Body of pancreas (tissue), 4 donors: ENCODE measurements at regions not wholly inside any gene's neighbourhood (a gene's known extent, or its start where the extent isn't known, plus 50 kb on each side); places are given as distances from the start of the nearest gene placed in this dataset.

Experiments used
- ATAC-seq: fragments of 150-250 bp; one replicate; pipeline ENCODE4 v1.9.1; 2016
- DNase-seq, 4 donors: peaks; one replicate each; pipeline ENCODE4 v3.0.0-alpha.2; 2019
- H3K27ac ChIP-seq, 4 donors: fragments of 200-600 bp; sonication (generic); 1 replicate in 3 of 4; 2 replicates in 1 of 4; pipeline versions ENCODE4 v1.5.1 to v1.6.1; 2016 to 2019; ENCODE audit warnings: mild to moderate bottlenecking in 1 of 4, mixed read lengths in 1 of 4, moderate library complexity in 1 of 4
- H3K27me3 ChIP-seq, 2 donors: fragments of 200-600 bp; sonication (generic); one replicate each; pipeline ENCODE4 v1.6.0; 2016; ENCODE audit warnings: mild to moderate bottlenecking in 1 of 2
- H3K36me3 ChIP-seq, 2 donors: fragments of 200-600 bp; sonication (generic); replicated peaks in 1 of 2; 2 replicates each; pipeline ENCODE4 v1.5.1; 2016; ENCODE audit warnings: low read depth in 2 of 2; ENCODE audit not compliant: insufficient read depth in 1 of 2
- H3K4me1 ChIP-seq: fragments of 200-600 bp; sonication (generic); one replicate; pipeline ENCODE4 v1.6.0; 2016
- H3K4me3 ChIP-seq, 2 donors: fragments of 200-600 bp; sonication (generic); 1 replicate in 1 of 2; 2 replicates in 1 of 2; pipeline ENCODE4 v1.5.1; 2016 to 2019
- H3K9me3 ChIP-seq, 3 donors: fragments of 200-600 bp; sonication (generic); 1 replicate in 2 of 3; 2 replicates in 1 of 3; pipeline ENCODE4 v1.5.1; 2016
- CTCF ChIP-seq, 7 experiments: fragments of 450-650 bp in 4 of 7; fragments of 200-600 bp in 3 of 7; sonication (generic) in 3 of 7; IDR thresholded peaks; one replicate each; pipeline ENCODE4 v1.5.1; 2016 to 2019; ENCODE audit warnings: antibody characterized with exemption in 7 of 7
- POLR2A ChIP-seq, 3 donors: fragments of 450-650 bp; IDR thresholded peaks; one replicate each; pipeline ENCODE4 v1.6.1; 2016; ENCODE audit warnings: antibody characterized with exemption in 3 of 3, mild to moderate bottlenecking in 2 of 3
- WGBS, 2 donors: methylation state at CpG; one replicate each; pipeline ENCODE4 v1.1.5; 2017; 5-methylcytosine and 5-hydroxymethylcytosine counted together
- intact Hi-C: fragments of 100-400 bp; cut with DNase I; formaldehyde crosslinking; loops from one replicate; pipeline ENCODE4 v1.15.1; 2023

- H3K27me3 ChIP-seq: no peaks in the 10 kb centered on the region
- no peak overlapping the region for H3K27ac ChIP-seq
- 60 to 85% methylated on average over 5 of the region's 5 CpGs for WGBS, 2 donors
- ATAC-seq (no peak), DNase-seq (no peak)
- TF ChIP-seq POLR2A (IDR thresholded peaks at IDR 0.05) (no peak), CTCF (IDR thresholded peaks at IDR 0.05) (no peak)
- no peaks in the 10 kb centered on the region for H3K9me3 ChIP-seq
- H3K4me1 ChIP-seq: no peaks in the 10 kb centered on the region
- intact Hi-C loops: no loop called here
- no peaks in the 10 kb centered on the region for H3K36me3 ChIP-seq
- no peak overlapping the region for H3K4me3 ChIP-seq
These were observed 557.2 kb downstream of the MATN1 start for GRCh38 chr1:30166174-30166573.

GRCh38 chr1:30165116-30165515, 558.3 kb downstream of the MATN1 start:
- TF ChIP-seq CTCF (IDR thresholded peaks at IDR 0.05) (no peak), POLR2A (IDR thresholded peaks at IDR 0.05) (no peak)
- H3K4me3 ChIP-seq: no peak overlapping the region
- no peaks in the 10 kb centered on the region for H3K27me3 ChIP-seq
- no peak for ATAC-seq
- H3K36me3 ChIP-seq: no peaks in the 10 kb centered on the region
- H3K4me1 ChIP-seq: no peaks in the 10 kb centered on the region
- DNase-seq: no peak
- intact Hi-C loops: no loop called here
- WGBS, 2 donors: 46 to 56% methylated on average over 4 of the region's 4 CpGs
- H3K9me3 ChIP-seq: no peaks in the 10 kb centered on the region
- H3K27ac ChIP-seq: no peak overlapping the region

GRCh38 chr1:30164693-30165092, 558.7 kb downstream of the MATN1 start:
- 68 to 69% methylated on average over 4 of the region's 4 CpGs for WGBS, 2 donors
- TF ChIP-seq CTCF (IDR thresholded peaks at IDR 0.05) (no peak), POLR2A (IDR thresholded peaks at IDR 0.05) (no peak)
- DNase-seq: no peak
- no peaks in the 10 kb centered on the region for H3K4me1 ChIP-seq
- no peaks in the 10 kb centered on the region for H3K27me3 ChIP-seq
- intact Hi-C loops: no loop called here
- no peak overlapping the region for H3K27ac ChIP-seq
- no peak for ATAC-seq
- no peaks in the 10 kb centered on the region for H3K9me3 ChIP-seq
- no peaks in the 10 kb centered on the region for H3K36me3 ChIP-seq
- H3K4me3 ChIP-seq: no peak overlapping the region

- no peaks in the 10 kb centered on the region for H3K27me3 ChIP-seq
- intact Hi-C loops: no loop called here
- 62 to 78% methylated on average over 2 of the region's 2 CpGs for WGBS, 2 donors
- no peaks in the 10 kb centered on the region for H3K9me3 ChIP-seq
- no peak overlapping the region for H3K4me3 ChIP-seq
- H3K36me3 ChIP-seq: no peaks in the 10 kb centered on the region
- no peak overlapping the region for H3K27ac ChIP-seq
- H3K4me1 ChIP-seq: no peaks in the 10 kb centered on the region
- TF ChIP-seq POLR2A (IDR thresholded peaks at IDR 0.05) (no peak), CTCF (IDR thresholded peaks at IDR 0.05) (no peak)
- DNase-seq: no peak
- no peak for ATAC-seq
These were observed 560.8 kb downstream of the MATN1 start for GRCh38 chr1:30162565-30162964.

- Histone ChIP-seq H3K9me3 (no peaks in the 10 kb centered on the region), H3K27me3 (no peaks in the 10 kb centered on the region), H3K4me1 (no peaks in the 10 kb centered on the region), H3K36me3 (no peaks in the 10 kb centered on the region), H3K4me3 (no peak overlapping the region), H3K27ac (no peak overlapping the region)
- intact Hi-C loops: no loop called here
- TF ChIP-seq POLR2A (IDR thresholded peaks at IDR 0.05) (no peak), CTCF (IDR thresholded peaks at IDR 0.05) (no peak)
- ATAC-seq: no peak
- 60 to 69% methylated on average over 6 of the region's 6 CpGs for WGBS, 2 donors
- DNase-seq: no peak
These were observed 561.4 kb downstream of the MATN1 start for GRCh38 chr1:30161953-30162352.
